SJSA1 (cell line): ENCODE measurements at regions not wholly inside any gene's neighbourhood (a gene's known extent, or its start where the extent isn't known, plus 50 kb on each side); places are given as distances from the start of the nearest gene placed in this dataset.
"Not testable (repeated sequence)": the region's sequence is repeated elsewhere in the genome, so short reads cannot be mapped to it uniquely, and the experiment has no call there.

Experiments
- DNase-seq, 2 experiments: peaks; one replicate each; pipeline ENCODE4 v3.0.0-alpha.2; 2015 to 2020; ENCODE audit warnings: low spot score in 2 of 2, low read depth in 1 of 2
- H3K27ac ChIP-seq: fragments of 250-450 bp; sonication (Bioruptor Pico); 2 replicates; pipeline ENCODE4 v1.5.1; 2020; ENCODE audit warnings: mild to moderate bottlenecking, moderate library complexity
- H3K27me3 ChIP-seq: fragments of 250-450 bp; sonication (Bioruptor Pico); replicated peaks from 2 replicates; pipeline ENCODE4 v1.5.1; 2020; ENCODE audit warnings: mild to moderate bottlenecking, moderate library complexity
- H3K36me3 ChIP-seq: fragments of 250-450 bp; sonication (Bioruptor Pico); 2 replicates; pipeline ENCODE4 v1.5.1; 2020; ENCODE audit warnings: mild to moderate bottlenecking
- H3K4me1 ChIP-seq: fragments of 250-450 bp; sonication (Bioruptor Pico); replicated peaks from 2 replicates; pipeline ENCODE4 v1.6.1; 2021; ENCODE audit warnings: mild to moderate bottlenecking
- H3K4me3 ChIP-seq: fragments of 250-450 bp; sonication (Bioruptor Pico); 2 replicates; pipeline ENCODE4 v1.5.1; 2020; ENCODE audit warnings: mild to moderate bottlenecking
- H3K9me3 ChIP-seq: fragments of 250-450 bp; sonication (Bioruptor Pico); replicated peaks from 2 replicates; pipeline ENCODE4 v1.5.1; 2020; ENCODE audit warnings: mild to moderate bottlenecking

GRCh38 chr15:67925182-67925581, 85.3 kb upstream of the RNU6-1 start:
- Histone ChIP-seq H3K36me3 (no peaks in the 10 kb centered on the region), H3K9me3 (no peaks in the 10 kb centered on the region), H3K4me3 (no peak overlapping the region), H3K27me3 (no peaks in the 10 kb centered on the region), H3K4me1 (peaks cover 23% of the 10 kb centered on the region), H3K27ac (no peak overlapping the region)
- no peak for DNase-seq

GRCh38 chr15:67927501-67928168, 87.8 kb upstream of the RNU6-1 start:
- H3K4me3 ChIP-seq: no peak overlapping the region
- peak; percentile 68 to 76 for DNase-seq
- H3K27ac ChIP-seq: peak overlapping the region; percentile 27

DNA sequence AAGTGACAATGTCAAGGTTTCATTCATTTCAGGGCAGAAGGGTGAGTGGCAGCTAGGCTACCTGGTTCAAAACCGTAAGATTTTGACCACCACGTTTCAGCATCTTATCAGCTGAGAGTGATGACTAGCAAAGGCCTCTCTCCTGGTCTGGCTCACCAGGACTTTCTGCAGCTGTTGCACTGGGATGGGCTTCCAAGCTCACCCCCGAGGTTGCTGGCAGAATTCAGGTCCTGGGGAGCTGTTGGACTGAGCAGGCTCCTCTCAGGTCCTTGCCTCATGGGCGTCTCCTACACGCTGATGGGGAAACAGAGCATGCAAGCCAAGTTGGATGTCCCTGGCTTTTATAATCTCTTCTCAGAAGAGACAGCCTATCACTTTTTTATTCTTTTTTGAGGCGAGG, 88.8 kb upstream of the RNU6-1 start:
- Histone ChIP-seq H3K4me1 (peaks cover 29% of the 10 kb centered on the region), H3K4me3 (no peak overlapping the region), H3K9me3 (no peaks in the 10 kb centered on the region), H3K27me3 (no peaks in the 10 kb centered on the region), H3K27ac (no peak overlapping the region), H3K36me3 (no peaks in the 10 kb centered on the region)
- no peak for DNase-seq

More at GRCh38 chr15:67927501-67928168, 87.8 kb upstream of the RNU6-1 start:
- H3K9me3 ChIP-seq: no peaks in the 10 kb centered on the region
- H3K27me3 ChIP-seq: no peaks in the 10 kb centered on the region
- H3K36me3 ChIP-seq: no peaks in the 10 kb centered on the region
- H3K4me1 ChIP-seq: peaks cover 29% of the 10 kb centered on the region

- Histone ChIP-seq H3K4me3 (no peak overlapping the region), H3K27me3 (no peaks in the 10 kb centered on the region), H3K9me3 (no peaks in the 10 kb centered on the region), H3K27ac (no peak overlapping the region), H3K4me1 (peaks cover 29% of the 10 kb centered on the region), H3K36me3 (no peaks in the 10 kb centered on the region)
- no peak for DNase-seq
Measured at GRCh38 chr15:67930720-67931119, 90.9 kb upstream of the RNU6-1 start.

DNA sequence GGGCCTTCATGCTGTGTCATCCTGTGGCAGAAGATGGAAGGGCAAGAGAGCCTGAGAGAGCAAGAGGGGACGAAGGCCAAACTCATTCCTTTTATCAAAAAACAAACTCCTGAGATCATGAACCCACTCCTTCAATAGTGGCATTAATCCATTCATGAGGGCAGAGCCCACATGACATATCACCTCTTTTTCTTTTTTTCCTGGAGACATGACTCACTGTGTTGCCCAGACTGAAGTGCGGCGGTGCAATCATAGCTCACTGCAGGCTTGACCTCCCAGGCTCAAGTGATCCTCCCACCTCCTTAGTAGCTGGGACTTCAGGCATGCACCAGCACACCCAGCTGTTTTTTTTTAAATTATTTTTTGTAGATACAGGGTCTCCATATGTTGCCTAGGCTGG, 92.0 kb upstream of the RNU6-1 start:
- Histone ChIP-seq H3K4me3 (no peak overlapping the region), H3K36me3 (no peaks in the 10 kb centered on the region), H3K27me3 (no peaks in the 10 kb centered on the region), H3K27ac (no peak overlapping the region), H3K9me3 (no peaks in the 10 kb centered on the region), H3K4me1 (peaks cover 23% of the 10 kb centered on the region)
- peak in 1 of 2 experiments; percentile 41 for DNase-seq

- H3K27me3 ChIP-seq, H3K4me3 ChIP-seq, H3K36me3 ChIP-seq, DNase-seq, H3K27ac ChIP-seq, H3K9me3 ChIP-seq: not testable (repeated sequence)
- H3K4me1 ChIP-seq: peaks cover 10% of the 10 kb centered on the region
Measured at GRCh38 chr15:67934126-67934525, 94.3 kb upstream of the RNU6-1 start.

GRCh38 chr15:67935244-67935643, 95.4 kb upstream of the RNU6-1 start:
- DNase-seq: no peak
- H3K4me3 ChIP-seq: no peak overlapping the region
- H3K9me3 ChIP-seq: no peaks in the 10 kb centered on the region
- no peaks in the 10 kb centered on the region for H3K27me3 ChIP-seq
- H3K27ac ChIP-seq: no peak overlapping the region
- peaks cover 10% of the 10 kb centered on the region for H3K4me1 ChIP-seq
- no peaks in the 10 kb centered on the region for H3K36me3 ChIP-seq

DNA sequence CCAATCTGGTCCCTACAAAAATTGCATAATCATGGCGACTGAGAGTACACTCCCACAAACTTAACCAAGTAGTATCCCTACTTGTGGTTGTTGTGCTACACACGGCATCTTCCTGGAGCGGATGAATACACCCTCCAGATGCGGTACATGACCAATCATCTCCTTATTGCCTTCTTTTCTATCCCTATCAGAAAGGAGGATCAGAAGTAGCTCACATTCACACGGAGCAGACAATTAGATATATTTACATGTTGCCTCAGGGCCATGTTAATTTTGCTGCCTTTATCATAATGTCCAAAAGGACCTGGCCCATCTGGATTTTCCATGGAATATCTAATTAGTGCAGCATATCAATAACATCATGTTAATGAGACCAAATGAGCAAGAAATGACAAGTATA, 96.4 kb upstream of the RNU6-1 start:
- DNase-seq: no peak
- Histone ChIP-seq H3K27me3 (no peaks in the 10 kb centered on the region), H3K9me3 (no peaks in the 10 kb centered on the region), H3K36me3 (no peaks in the 10 kb centered on the region), H3K4me3 (no peak overlapping the region), H3K4me1 (peaks cover 10% of the 10 kb centered on the region), H3K27ac (no peak overlapping the region)

GRCh38 chr15:67937153-67937761, 97.4 kb upstream of the RNU6-1 start:
- peaks cover 7% of the 10 kb centered on the region for H3K4me1 ChIP-seq
- no peaks in the 10 kb centered on the region for H3K9me3 ChIP-seq
- no peaks in the 10 kb centered on the region for H3K36me3 ChIP-seq
- H3K27me3 ChIP-seq: no peaks in the 10 kb centered on the region
- no peak overlapping the region for H3K27ac ChIP-seq
- DNase-seq: no peak
- H3K4me3 ChIP-seq: no peak overlapping the region

- H3K27ac ChIP-seq, H3K4me3 ChIP-seq, H3K4me1 ChIP-seq, H3K36me3 ChIP-seq, DNase-seq, H3K9me3 ChIP-seq, H3K27me3 ChIP-seq: not testable (repeated sequence)
Measured at GRCh38 chr15:67939179-67939578, 99.3 kb upstream of the RNU6-1 start.

DNA sequence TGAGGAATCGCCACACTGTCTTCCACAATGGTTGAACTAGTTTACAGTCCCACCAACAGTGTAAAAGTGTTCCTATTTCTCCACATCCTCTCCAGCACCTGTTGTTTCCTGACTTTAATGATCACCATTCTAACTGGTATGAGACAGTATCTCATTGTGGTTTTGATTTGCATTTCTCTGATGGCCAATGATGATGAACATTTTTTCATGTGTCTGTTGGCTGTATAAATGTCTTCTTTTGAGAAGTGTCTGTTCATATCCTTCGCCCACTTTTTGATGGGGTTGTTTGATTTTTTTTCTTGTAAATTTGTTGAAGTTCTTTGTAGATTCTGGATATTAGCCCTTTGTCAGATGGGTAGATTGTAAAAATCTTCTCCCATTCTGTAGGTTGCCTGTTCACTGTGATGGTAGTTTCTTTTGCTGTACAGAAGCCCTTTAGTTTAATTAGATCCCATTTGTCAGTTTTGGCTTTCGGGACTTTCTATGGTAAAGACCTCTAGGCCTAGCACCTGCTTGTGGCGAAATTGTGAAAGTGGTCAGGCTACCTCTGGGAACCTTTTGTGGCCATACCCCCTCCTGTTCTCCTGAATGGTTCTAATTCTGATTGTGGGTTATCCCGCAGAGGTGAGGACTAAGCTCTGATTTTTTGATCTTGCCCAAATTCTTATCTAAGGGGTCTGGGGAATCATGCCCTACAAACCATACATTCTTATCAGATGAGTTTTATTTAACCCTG, 99.9 kb upstream of the RNU6-1 start:
- not testable (repeated sequence) for H3K27me3 ChIP-seq, DNase-seq, H3K27ac ChIP-seq, H3K4me3 ChIP-seq, H3K9me3 ChIP-seq, H3K36me3 ChIP-seq, H3K4me1 ChIP-seq

DNA sequence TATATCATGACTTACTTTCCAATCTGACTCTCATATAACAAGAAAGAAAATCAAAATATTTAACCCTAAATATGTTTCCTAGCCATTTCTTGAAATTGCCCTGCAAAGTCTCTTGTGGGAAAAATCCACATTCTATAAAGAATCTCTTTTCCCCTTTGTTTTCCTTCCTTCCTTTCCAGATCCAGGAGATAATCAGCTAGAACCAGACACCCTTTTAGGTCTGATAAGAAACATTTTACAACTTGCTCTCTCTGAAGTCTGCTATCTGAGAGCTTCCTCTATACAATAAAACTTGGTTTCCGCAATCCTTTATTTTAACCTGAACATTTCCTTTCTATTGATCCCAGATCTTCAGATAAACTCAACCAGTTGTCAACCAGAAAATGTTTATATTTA, 100.5 kb upstream of the RNU6-1 start:
- Histone ChIP-seq H3K9me3 (no peaks in the 10 kb centered on the region), H3K27ac (no peak overlapping the region), H3K4me1 (peaks cover 7% of the 10 kb centered on the region), H3K4me3 (no peak overlapping the region), H3K36me3 (no peaks in the 10 kb centered on the region), H3K27me3 (no peaks in the 10 kb centered on the region)
- DNase-seq: no peak

GRCh38 chr15:67941648-67942310, 101.9 kb upstream of the RNU6-1 start:
- H3K27me3 ChIP-seq: no peaks in the 10 kb centered on the region
- no peaks in the 10 kb centered on the region for H3K36me3 ChIP-seq
- no peak overlapping the region for H3K27ac ChIP-seq
- no peak overlapping the region for H3K4me3 ChIP-seq
- DNase-seq: no peak
- peaks cover 20% of the 10 kb centered on the region for H3K4me1 ChIP-seq
- H3K9me3 ChIP-seq: no peaks in the 10 kb centered on the region

DNA sequence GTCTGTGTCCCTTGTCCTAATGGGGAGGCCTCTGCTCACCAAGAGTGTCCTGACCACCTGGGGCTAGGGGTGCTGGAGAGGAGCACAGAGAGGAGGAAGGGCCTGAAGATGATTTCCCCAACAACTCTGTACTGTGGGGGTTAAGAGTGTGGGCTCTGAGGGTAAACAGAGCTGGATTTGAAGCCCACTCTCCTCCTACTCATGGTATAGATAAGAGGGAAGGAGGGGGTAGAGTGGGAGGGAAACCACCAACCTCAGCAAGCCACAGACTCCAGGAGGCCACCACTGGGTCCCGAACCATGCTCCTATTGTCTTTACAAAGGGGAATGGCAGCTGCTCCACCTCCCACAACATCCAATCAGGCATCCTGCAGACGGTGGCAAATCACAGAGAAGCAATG, 103.6 kb upstream of the RNU6-1 start:
- H3K4me1 ChIP-seq: peaks cover 16% of the 10 kb centered on the region
- no peaks in the 10 kb centered on the region for H3K9me3 ChIP-seq
- no peak for DNase-seq
- H3K27ac ChIP-seq: no peak overlapping the region
- H3K4me3 ChIP-seq: no peak overlapping the region
- no peaks in the 10 kb centered on the region for H3K27me3 ChIP-seq
- H3K36me3 ChIP-seq: no peaks in the 10 kb centered on the region
